ENCODE measurements at regions not wholly inside any gene's neighbourhood (a gene's known extent, or its start where the extent isn't known, plus 50 kb on each side); places are given as distances from the start of the nearest gene placed in this dataset.

- Mint-ChIP-seq H3K4me3 (no peak overlapping the region), H3K27me3 (no peaks in the 10 kb centered on the region), H3K9me3 (peaks cover 2% of the 10 kb centered on the region), H3K4me1 (ENCODE audit: low read depth) (no peaks in the 10 kb centered on the region), H3K36me3 (ENCODE audit: low read depth) (no peaks in the 10 kb centered on the region), H3K27ac (no peak overlapping the region)
- DNase-seq = no peak
Measured at GRCh38 chr2:155162494-155162893, 464.0 kb downstream of the KCNJ3 start.

- H3K4me3 Mint-ChIP-seq = no peak overlapping the region
- no peaks in the 10 kb centered on the region for H3K36me3 Mint-ChIP-seq (ENCODE audit: low read depth)
- no peaks in the 10 kb centered on the region for H3K27me3 Mint-ChIP-seq
- H3K4me1 Mint-ChIP-seq (ENCODE audit: low read depth) = no peaks in the 10 kb centered on the region
- no peak for DNase-seq
- peaks cover 2% of the 10 kb centered on the region for H3K9me3 Mint-ChIP-seq
- H3K27ac Mint-ChIP-seq = no peak overlapping the region
Measured at GRCh38 chr2:155161314-155161713, 462.8 kb downstream of the KCNJ3 start.

- Mint-ChIP-seq H3K4me3 (no peak overlapping the region), H3K27me3 (no peaks in the 10 kb centered on the region), H3K27ac (no peak overlapping the region), H3K4me1 (ENCODE audit: low read depth) (no peaks in the 10 kb centered on the region), H3K36me3 (ENCODE audit: low read depth) (no peaks in the 10 kb centered on the region), H3K9me3 (peaks cover 4% of the 10 kb centered on the region)
- no peak for DNase-seq
Measured at GRCh38 chr2:155157711-155158110, 459.2 kb downstream of the KCNJ3 start.

- no peak for DNase-seq
- Mint-ChIP-seq H3K4me3 (no peak overlapping the region), H3K36me3 (ENCODE audit: low read depth) (no peaks in the 10 kb centered on the region), H3K27ac (no peak overlapping the region), H3K9me3 (peaks cover 4% of the 10 kb centered on the region), H3K4me1 (ENCODE audit: low read depth) (no peaks in the 10 kb centered on the region), H3K27me3 (no peaks in the 10 kb centered on the region)
Measured at GRCh38 chr2:155157065-155157464, 458.6 kb downstream of the KCNJ3 start.

GRCh38 chr2:155151945-155152344, 453.4 kb downstream of the KCNJ3 start:
- H3K4me1 Mint-ChIP-seq (ENCODE audit: low read depth) = no peaks in the 10 kb centered on the region
- H3K27ac Mint-ChIP-seq = no peak overlapping the region

GRCh38 chr2:155151472-155151871, 453.0 kb downstream of the KCNJ3 start:
- no peaks in the 10 kb centered on the region for H3K36me3 Mint-ChIP-seq (ENCODE audit: low read depth)
- no peaks in the 10 kb centered on the region for H3K27me3 Mint-ChIP-seq
- H3K9me3 Mint-ChIP-seq = peaks cover 3% of the 10 kb centered on the region
- H3K27ac Mint-ChIP-seq = no peak overlapping the region
- H3K4me1 Mint-ChIP-seq (ENCODE audit: low read depth) = no peaks in the 10 kb centered on the region
- H3K4me3 Mint-ChIP-seq = no peak overlapping the region
- no peak for DNase-seq

More at GRCh38 chr2:155151945-155152344, 453.4 kb downstream of the KCNJ3 start:
- Mint-ChIP-seq H3K27me3 (no peaks in the 10 kb centered on the region), H3K36me3 (ENCODE audit: low read depth) (no peaks in the 10 kb centered on the region), H3K4me3 (no peak overlapping the region), H3K9me3 (peaks cover 3% of the 10 kb centered on the region)
- no peak for DNase-seq

- Mint-ChIP-seq H3K4me1 (ENCODE audit: low read depth) (no peaks in the 10 kb centered on the region), H3K4me3 (no peak overlapping the region), H3K27ac (no peak overlapping the region), H3K36me3 (ENCODE audit: low read depth) (no peaks in the 10 kb centered on the region), H3K9me3 (no peaks in the 10 kb centered on the region), H3K27me3 (no peaks in the 10 kb centered on the region)
- DNase-seq = no peak
Measured at GRCh38 chr2:155145758-155146229, 447.3 kb downstream of the KCNJ3 start.

GRCh38 chr2:155141418-155141817, 442.9 kb downstream of the KCNJ3 start:
- Mint-ChIP-seq H3K9me3 (no peaks in the 10 kb centered on the region), H3K27ac (no peak overlapping the region), H3K4me3 (no peak overlapping the region), H3K27me3 (no peaks in the 10 kb centered on the region), H3K36me3 (ENCODE audit: low read depth) (no peaks in the 10 kb centered on the region), H3K4me1 (ENCODE audit: low read depth) (no peaks in the 10 kb centered on the region)
- DNase-seq = no peak

- H3K27me3 Mint-ChIP-seq = no peaks in the 10 kb centered on the region
- H3K36me3 Mint-ChIP-seq (ENCODE audit: low read depth) = no peaks in the 10 kb centered on the region
- H3K27ac Mint-ChIP-seq = no peak overlapping the region
- no peaks in the 10 kb centered on the region for H3K4me1 Mint-ChIP-seq (ENCODE audit: low read depth)
- H3K4me3 Mint-ChIP-seq = no peak overlapping the region
- DNase-seq = no peak
- no peaks in the 10 kb centered on the region for H3K9me3 Mint-ChIP-seq
Measured at GRCh38 chr2:155125585-155126230, 427.2 kb downstream of the KCNJ3 start.

GRCh38 chr2:155115846-155116245, 417.4 kb downstream of the KCNJ3 start:
- DNase-seq = no peak
- H3K4me1 Mint-ChIP-seq (ENCODE audit: low read depth) = no peaks in the 10 kb centered on the region
- H3K27me3 Mint-ChIP-seq = no peaks in the 10 kb centered on the region
- no peak overlapping the region for H3K4me3 Mint-ChIP-seq
- H3K9me3 Mint-ChIP-seq = peaks cover 6% of the 10 kb centered on the region
- H3K27ac Mint-ChIP-seq = no peak overlapping the region
- no peaks in the 10 kb centered on the region for H3K36me3 Mint-ChIP-seq (ENCODE audit: low read depth)

- Mint-ChIP-seq H3K4me1 (ENCODE audit: low read depth) (no peaks in the 10 kb centered on the region), H3K27ac (no peak overlapping the region), H3K4me3 (no peak overlapping the region), H3K9me3 (peaks cover 3% of the 10 kb centered on the region), H3K36me3 (ENCODE audit: low read depth) (no peaks in the 10 kb centered on the region), H3K27me3 (no peaks in the 10 kb centered on the region)
- DNase-seq = no peak
Measured at GRCh38 chr2:155111070-155111469, 412.6 kb downstream of the KCNJ3 start.

GRCh38 chr2:155109527-155109926, 411.0 kb downstream of the KCNJ3 start:
- DNase-seq = no peak
- Mint-ChIP-seq H3K27ac (no peak overlapping the region), H3K36me3 (ENCODE audit: low read depth) (no peaks in the 10 kb centered on the region), H3K9me3 (peaks cover 9% of the 10 kb centered on the region), H3K27me3 (no peaks in the 10 kb centered on the region), H3K4me1 (ENCODE audit: low read depth) (no peaks in the 10 kb centered on the region), H3K4me3 (no peak overlapping the region)

GRCh38 chr2:155100261-155100660, 401.8 kb downstream of the KCNJ3 start:
- H3K4me1 Mint-ChIP-seq (ENCODE audit: low read depth) = no peaks in the 10 kb centered on the region
- H3K4me3 Mint-ChIP-seq = no peak overlapping the region
- H3K27ac Mint-ChIP-seq = no peak overlapping the region
- DNase-seq = no peak
- H3K36me3 Mint-ChIP-seq (ENCODE audit: low read depth) = no peaks in the 10 kb centered on the region
- H3K27me3 Mint-ChIP-seq = no peaks in the 10 kb centered on the region
- peaks cover 12% of the 10 kb centered on the region for H3K9me3 Mint-ChIP-seq

GRCh38 chr2:155099784-155100183, 401.3 kb downstream of the KCNJ3 start:
- no peak for DNase-seq
- Mint-ChIP-seq H3K27me3 (no peaks in the 10 kb centered on the region), H3K27ac (no peak overlapping the region), H3K4me3 (no peak overlapping the region), H3K36me3 (ENCODE audit: low read depth) (no peaks in the 10 kb centered on the region), H3K9me3 (peaks cover 7% of the 10 kb centered on the region), H3K4me1 (ENCODE audit: low read depth) (no peaks in the 10 kb centered on the region)

GRCh38 chr2:155095613-155096012, 397.1 kb downstream of the KCNJ3 start:
- peaks cover 5% of the 10 kb centered on the region for H3K9me3 Mint-ChIP-seq
- DNase-seq = no peak
- H3K27me3 Mint-ChIP-seq = no peaks in the 10 kb centered on the region
- no peak overlapping the region for H3K4me3 Mint-ChIP-seq
- H3K36me3 Mint-ChIP-seq (ENCODE audit: low read depth) = no peaks in the 10 kb centered on the region
- H3K4me1 Mint-ChIP-seq (ENCODE audit: low read depth) = no peaks in the 10 kb centered on the region
- no peak overlapping the region for H3K27ac Mint-ChIP-seq

- no peaks in the 10 kb centered on the region for H3K27me3 Mint-ChIP-seq
Measured at GRCh38 chr2:155080373-155080772, 381.9 kb downstream of the KCNJ3 start.

More at GRCh38 chr2:155080373-155080772, 381.9 kb downstream of the KCNJ3 start:
- no peaks in the 10 kb centered on the region for H3K9me3 Mint-ChIP-seq
- H3K36me3 Mint-ChIP-seq (ENCODE audit: low read depth) = no peaks in the 10 kb centered on the region
- no peak overlapping the region for H3K4me3 Mint-ChIP-seq
- DNase-seq = no peak
- H3K4me1 Mint-ChIP-seq (ENCODE audit: low read depth) = no peaks in the 10 kb centered on the region
- H3K27ac Mint-ChIP-seq = no peak overlapping the region

Data from activated T-cell treated with anti-CD3 and anti-CD28 coated beads, Interleukin-2, amount 50 U/mL, for 24 hours (primary cell).